Superior temporal gyrus (tissue), 1 donor: ENCODE measurements at regions not wholly inside any gene's neighbourhood (a gene's known extent, or its start where the extent isn't known, plus 50 kb on each side); places are given as distances from the start of the nearest gene placed in this dataset.
"Not testable (repeated sequence)": the region's sequence is repeated elsewhere in the genome, so short reads cannot be mapped to it uniquely, and the experiment has no call there.

ENCODE experiments used
- DNase-seq: peaks from one replicate; pipeline ENCODE4 v3.0.0-alpha.2; 2016; ENCODE audit errors: extremely low spot score

GRCh38 chr10:52959810-52960209 is 187.2 kb upstream of the MBL2 start:
- DNase-seq = no peak

- DNase-seq = no peak
Observed at GRCh38 chr10:52956861-52957260, 184.3 kb upstream of the MBL2 start.

- no peak for DNase-seq
Observed at GRCh38 chr10:52956461-52956860, 183.9 kb upstream of the MBL2 start.

- no peak for DNase-seq
Observed at GRCh38 chr10:52955337-52955736, 182.8 kb upstream of the MBL2 start.

GRCh38 chr10:52954407-52954806 is 181.8 kb upstream of the MBL2 start:
- DNase-seq = no peak

GRCh38 chr10:52952391-52953055 is 179.9 kb upstream of the MBL2 start:
- DNase-seq = no peak

- DNase-seq = peak; percentile 28
Observed at GRCh38 chr10:52951824-52952223, 179.2 kb upstream of the MBL2 start.

- no peak for DNase-seq
Observed at GRCh38 chr10:52950578-52950977, 178.0 kb upstream of the MBL2 start.

- no peak for DNase-seq
Observed at GRCh38 chr10:52949899-52950298, 177.3 kb upstream of the MBL2 start.

GRCh38 chr10:52946486-52946885 is 173.9 kb upstream of the MBL2 start:
- DNase-seq = no peak

- not testable (repeated sequence) for DNase-seq
Observed at GRCh38 chr10:52945521-52945920, 172.9 kb upstream of the MBL2 start.

- no peak for DNase-seq
Observed at GRCh38 chr10:52940921-52941320, 168.3 kb upstream of the MBL2 start.

- no peak for DNase-seq
Observed at GRCh38 chr10:52939894-52940293, 167.3 kb upstream of the MBL2 start.

- DNase-seq = no peak
Observed at GRCh38 chr10:52933748-52934147, 161.2 kb upstream of the MBL2 start.

- DNase-seq = no peak
Observed at GRCh38 chr10:52927678-52928077, 155.1 kb upstream of the MBL2 start.

GRCh38 chr10:52923520-52923919 is 150.9 kb upstream of the MBL2 start:
- no peak for DNase-seq

GRCh38 chr10:52918714-52919305 is 146.2 kb upstream of the MBL2 start:
- no peak for DNase-seq

GRCh38 chr10:52915391-52915790 is 142.8 kb upstream of the MBL2 start:
- no peak for DNase-seq

GRCh38 chr10:52911163-52911562 is 138.6 kb upstream of the MBL2 start:
- DNase-seq = no peak

- no peak for DNase-seq
Observed at GRCh38 chr10:52908478-52908877, 135.9 kb upstream of the MBL2 start.

- no peak for DNase-seq
Observed at GRCh38 chr10:52906046-52906445, 133.5 kb upstream of the MBL2 start.

GRCh38 chr10:52903397-52903938 is 130.9 kb upstream of the MBL2 start:
- no peak for DNase-seq

- no peak for DNase-seq
Observed at GRCh38 chr10:52900593-52900992, 128.0 kb upstream of the MBL2 start.

GRCh38 chr10:52897162-52897561 is 124.6 kb upstream of the MBL2 start:
- DNase-seq = no peak
